ENCODE measurements at regions not wholly inside any gene's neighbourhood (a gene's known extent, or its start where the extent isn't known, plus 50 kb on each side); places are given as distances from the start of the nearest gene placed in this dataset.
"Not testable (repeated sequence)": the region's sequence is repeated elsewhere in the genome, so short reads cannot be mapped to it uniquely, and the experiment has no call there.

DNA sequence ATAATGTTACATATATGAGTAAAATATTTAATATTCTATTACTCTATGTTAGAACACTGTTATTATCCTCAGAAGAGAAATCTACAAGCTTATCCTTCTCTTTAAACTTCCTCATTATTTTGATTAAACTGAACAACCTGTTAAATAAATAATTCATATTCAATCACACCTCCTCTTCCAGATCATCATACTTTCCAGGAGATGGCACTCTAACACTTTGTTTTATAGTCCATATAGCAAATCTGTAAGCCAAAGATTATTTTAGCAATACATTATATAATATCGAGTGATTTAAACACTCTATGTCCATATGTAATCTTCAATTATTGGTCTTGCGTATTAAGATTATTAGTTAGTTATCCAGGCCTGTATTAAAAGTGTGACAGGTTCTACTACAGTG is 694.1 kb downstream of the ANKRD7 start:
- DNase-seq (ENCODE audit: low read depth): no peak
- no peak overlapping the region for H3K4me3 ChIP-seq (ENCODE audit: low read depth, low read length)

DNA sequence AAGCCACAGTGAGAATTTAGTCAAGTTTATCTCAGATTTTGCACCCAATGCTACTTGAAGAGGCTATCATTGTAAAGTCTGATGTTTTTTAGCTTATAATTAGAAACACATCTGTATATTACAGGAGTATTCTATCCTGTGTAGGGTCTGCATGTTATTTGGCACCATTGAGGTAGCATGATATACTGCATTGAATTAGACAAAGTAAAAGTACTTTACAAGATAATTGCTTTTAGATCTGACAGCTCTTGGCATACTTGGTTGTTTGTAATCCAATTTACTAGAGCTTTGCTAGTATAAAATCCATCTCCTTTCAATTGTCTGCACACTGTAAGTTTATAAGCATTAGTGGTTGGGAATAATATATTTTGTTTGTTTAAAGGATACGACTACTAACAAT is 714.3 kb downstream of the ANKRD7 start:
- DNase-seq (ENCODE audit: low read depth): no peak
- H3K4me3 ChIP-seq (ENCODE audit: low read depth, low read length): no peak overlapping the region
- no peak for TF ChIP-seq CTCF (IDR thresholded peaks at IDR 0.05; ENCODE audit: low read depth, low read length, missing control alignments)

More for the DNA sequence above, 694.1 kb downstream of the ANKRD7 start:
- no peak for TF ChIP-seq CTCF (IDR thresholded peaks at IDR 0.05; ENCODE audit: low read depth, low read length, missing control alignments)

DNA sequence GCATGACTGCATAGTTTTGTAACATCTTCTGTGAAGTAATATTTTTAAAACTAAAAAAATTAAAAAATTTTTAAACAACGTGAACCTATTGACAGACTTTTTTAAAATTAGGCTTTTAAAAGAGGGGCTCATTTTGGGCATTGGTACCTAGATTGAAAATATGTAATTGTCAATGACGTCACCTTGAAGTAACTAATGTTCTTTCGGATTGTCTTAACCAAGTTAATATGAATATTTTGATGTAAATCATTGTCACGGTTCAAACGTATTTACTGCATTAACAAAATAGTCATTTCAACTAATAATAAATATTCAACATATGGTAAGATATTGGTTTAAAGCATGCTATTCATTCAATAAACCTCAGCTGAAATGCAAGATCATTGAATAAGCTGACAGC is 719.8 kb downstream of the ANKRD7 start:
- no peak overlapping the region for H3K4me3 ChIP-seq (ENCODE audit: low read depth, low read length)
- no peak for DNase-seq (ENCODE audit: low read depth)
- TF ChIP-seq CTCF (IDR thresholded peaks at IDR 0.05; ENCODE audit: low read depth, low read length, missing control alignments): no peak

DNA sequence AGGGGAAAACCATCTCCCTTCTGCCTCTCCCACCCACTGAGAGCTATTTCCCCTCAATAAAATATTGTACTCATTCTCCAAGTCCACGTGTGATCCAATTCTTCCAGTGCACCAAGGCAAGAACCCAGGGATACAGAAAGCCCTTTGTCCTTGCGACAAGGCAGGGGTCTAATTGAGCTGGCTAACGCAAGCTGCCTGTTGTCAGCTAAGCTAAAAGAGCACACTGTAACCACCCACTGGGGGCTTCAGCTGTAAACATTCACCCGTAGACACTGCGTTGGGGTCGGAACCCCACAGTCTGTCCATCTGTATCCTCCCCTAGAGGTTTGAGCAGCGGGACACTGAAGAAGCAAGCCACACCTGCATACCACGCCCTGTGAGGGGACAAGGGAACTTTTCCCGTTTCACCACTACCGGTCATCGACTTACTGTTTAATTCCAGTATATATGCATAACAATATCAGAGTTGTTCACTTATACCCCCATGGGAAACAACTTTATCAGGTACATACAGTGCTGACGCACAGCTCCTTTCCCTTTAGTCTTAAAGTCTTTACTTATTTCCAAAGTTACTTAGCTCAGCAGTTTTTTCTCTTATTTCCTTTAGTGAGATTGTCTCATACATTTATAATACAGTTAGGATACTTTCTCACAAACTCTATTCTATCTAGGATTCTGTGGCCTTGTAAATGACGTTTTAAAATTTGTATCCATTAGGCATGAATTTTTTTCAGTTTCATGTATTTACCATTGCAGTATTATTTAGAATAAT is 721.6 kb downstream of the ANKRD7 start:
- no peak for TF ChIP-seq CTCF (IDR thresholded peaks at IDR 0.05; ENCODE audit: low read depth, low read length, missing control alignments)
- DNase-seq (ENCODE audit: low read depth): no peak
- H3K4me3 ChIP-seq (ENCODE audit: low read depth, low read length): no peak overlapping the region

- no peak overlapping the region for H3K4me3 ChIP-seq (ENCODE audit: low read depth, low read length)
Observed at GRCh38 chr7:118948508-118948907, 724.0 kb downstream of the ANKRD7 start.

GRCh38 chr7:118949031-118949430 is 724.5 kb downstream of the ANKRD7 start:
- no peak for TF ChIP-seq CTCF (IDR thresholded peaks at IDR 0.05; ENCODE audit: low read depth, low read length, missing control alignments)
- H3K4me3 ChIP-seq (ENCODE audit: low read depth, low read length): no peak overlapping the region
- DNase-seq (ENCODE audit: low read depth): no peak

More at GRCh38 chr7:118948508-118948907, 724.0 kb downstream of the ANKRD7 start:
- TF ChIP-seq CTCF (IDR thresholded peaks at IDR 0.05; ENCODE audit: low read depth, low read length, missing control alignments): no peak
- no peak for DNase-seq (ENCODE audit: low read depth)

DNA sequence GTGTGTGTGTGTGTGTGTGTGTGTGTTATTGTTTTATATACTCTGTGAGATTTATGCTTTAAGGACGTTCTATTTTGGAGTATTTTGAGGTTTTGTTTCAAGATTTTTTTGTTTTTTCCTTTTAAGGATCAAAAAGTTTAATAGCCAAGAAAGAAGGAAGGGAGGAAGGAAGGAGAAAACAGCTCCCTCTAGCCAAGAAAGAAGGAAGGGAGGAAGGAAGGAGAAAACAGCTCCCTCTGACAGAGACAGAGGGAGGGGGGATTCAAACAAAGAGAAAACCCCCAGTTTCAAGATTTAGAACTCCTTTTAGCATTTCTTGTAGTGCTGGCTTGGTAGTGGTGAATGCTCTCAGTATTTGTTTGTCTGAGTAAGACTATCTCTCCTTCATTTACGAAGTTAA is 731.8 kb downstream of the ANKRD7 start:
- H3K4me3 ChIP-seq (ENCODE audit: low read depth, low read length); DNase-seq (ENCODE audit: low read depth): not testable (repeated sequence)

Data from GM12864 (cell line).